HG03520 (cell line): ENCODE measurements at regions not wholly inside any gene's neighbourhood (a gene's known extent, or its start where the extent isn't known, plus 50 kb on each side); places are given as distances from the start of the nearest gene placed in this dataset.

Experiments used
- ATAC-seq: cut with Tn5 transposase; IDR thresholded peaks from one replicate; pipeline ENCODE4 v1.9.1; 2021; ENCODE audit warnings: mild to moderate bottlenecking, moderate library complexity; ENCODE audit not compliant: unreplicated experiment

DNA sequence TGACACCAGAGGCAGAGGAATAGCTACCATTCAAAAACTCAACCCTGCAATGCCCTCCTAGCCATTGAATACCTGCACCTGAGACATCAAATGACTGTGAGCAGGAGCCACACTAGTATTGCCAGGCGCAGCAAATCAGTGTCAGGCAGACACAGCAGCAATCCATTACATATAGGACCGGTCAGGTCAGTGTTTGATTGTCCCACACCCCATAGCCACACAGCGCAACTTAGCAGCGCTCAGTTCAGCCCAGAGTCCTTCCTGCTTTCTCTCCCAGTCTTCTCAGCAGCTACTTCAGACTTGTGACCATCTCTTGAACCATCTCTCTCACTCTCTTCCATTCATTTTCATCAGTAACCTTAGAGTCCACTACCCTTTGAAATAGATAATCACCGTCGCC lies 181.6 kb upstream of the GPR12 start:
- ATAC-seq: no peak

DNA sequence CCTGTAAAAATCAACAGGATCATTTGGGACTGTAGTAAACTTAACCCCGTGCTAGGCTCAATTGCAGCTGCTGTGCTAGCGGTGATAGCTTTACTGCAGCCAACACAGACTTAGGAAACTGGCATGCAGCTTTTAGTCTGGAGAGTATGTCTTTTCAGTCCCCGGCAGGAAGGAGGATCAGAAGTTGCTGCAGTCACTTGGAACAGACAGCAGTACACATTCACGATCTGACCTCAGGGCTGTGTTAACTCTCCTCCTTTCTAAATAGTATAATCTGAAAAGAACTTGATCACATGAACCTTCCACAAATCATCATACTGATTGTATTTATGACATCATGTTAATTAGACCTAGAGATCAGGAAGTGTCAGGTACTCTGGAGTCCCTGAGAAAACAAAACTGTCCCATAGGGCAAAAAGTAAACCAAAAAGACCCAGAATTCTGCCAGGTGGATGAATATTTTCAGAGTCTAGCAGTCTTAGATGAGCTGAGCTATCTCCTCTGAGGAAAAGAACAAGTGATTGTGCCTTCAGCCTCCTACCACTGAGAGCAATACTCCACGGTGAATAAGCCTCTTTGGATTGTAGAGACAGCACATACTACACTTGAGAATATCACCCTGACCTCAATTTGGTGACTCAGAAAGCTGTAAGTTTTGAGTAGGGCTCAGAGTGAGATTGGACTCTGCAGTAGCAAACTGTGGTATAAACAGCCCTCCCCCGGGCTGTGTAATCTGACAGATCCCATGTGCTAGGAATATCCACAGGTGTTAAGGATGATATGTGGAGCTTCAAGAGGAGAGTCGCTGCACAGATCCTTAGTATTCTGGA lies 181.0 kb upstream of the GPR12 start:
- no peak for ATAC-seq

DNA sequence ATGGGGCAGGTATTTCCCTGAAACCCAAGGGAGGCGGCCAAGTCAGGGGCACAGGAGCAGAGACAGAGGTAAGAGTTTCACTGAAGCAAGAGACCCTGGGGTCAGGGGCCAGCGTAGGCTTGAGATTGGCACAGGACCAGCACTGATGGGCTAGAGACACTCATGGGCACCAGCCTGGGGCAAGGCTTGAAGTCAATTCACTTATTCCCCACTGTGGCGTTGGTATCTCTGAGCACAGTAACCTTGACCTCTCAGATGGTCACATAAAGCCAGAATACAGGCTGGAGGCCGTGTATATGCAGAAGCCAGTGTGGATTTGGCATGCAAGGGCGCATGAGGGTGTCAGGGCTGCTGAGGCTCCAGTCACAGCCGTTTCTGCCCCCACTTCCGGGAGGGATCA lies 173.5 kb upstream of the GPR12 start:
- no peak for ATAC-seq

GRCh38 chr13:26932465-26932864 lies 171.9 kb upstream of the GPR12 start:
- ATAC-seq: no peak

GRCh38 chr13:26929971-26930730 lies 169.6 kb upstream of the GPR12 start:
- ATAC-seq: no peak

GRCh38 chr13:26927511-26927910 lies 166.9 kb upstream of the GPR12 start:
- ATAC-seq: no peak

- ATAC-seq: no peak
Observed at GRCh38 chr13:26926371-26926770, 165.8 kb upstream of the GPR12 start.

DNA sequence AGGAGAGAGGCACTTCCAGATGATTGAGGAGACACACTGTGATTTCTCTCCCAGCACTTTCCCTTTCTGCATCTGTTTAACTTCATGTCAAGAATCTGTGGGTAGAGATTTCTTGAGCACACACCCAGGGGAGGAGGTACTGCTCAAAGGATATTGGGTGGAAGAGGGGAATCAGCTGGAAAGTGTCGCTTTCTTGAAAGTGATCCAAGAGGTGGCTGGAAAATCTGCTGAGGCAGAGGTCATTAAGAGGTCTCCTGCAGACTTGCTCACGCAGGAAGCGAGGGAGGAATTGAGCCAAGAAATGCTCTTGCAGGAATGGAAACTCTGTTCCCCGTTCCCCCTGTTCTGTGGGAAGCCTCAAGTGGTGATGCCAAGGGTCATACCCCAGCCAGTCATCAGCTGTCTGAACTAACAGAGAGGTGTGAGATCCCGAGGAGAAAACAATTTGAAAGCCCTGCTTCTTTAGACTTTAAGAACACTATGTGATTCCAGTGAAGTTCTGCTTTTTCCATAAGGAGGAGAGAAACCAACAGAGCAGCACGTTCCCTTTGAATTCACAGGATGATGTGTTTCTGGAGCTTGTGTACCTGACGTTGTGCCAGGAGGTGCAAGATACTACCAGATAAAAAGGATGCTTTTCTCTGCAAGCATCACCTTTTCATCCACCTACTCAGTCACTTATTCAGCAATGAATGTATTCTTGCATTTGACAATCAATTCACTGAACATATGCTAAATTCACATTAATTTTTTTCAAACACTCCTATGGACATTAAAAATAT lies 163.4 kb upstream of the GPR12 start:
- no peak for ATAC-seq

DNA sequence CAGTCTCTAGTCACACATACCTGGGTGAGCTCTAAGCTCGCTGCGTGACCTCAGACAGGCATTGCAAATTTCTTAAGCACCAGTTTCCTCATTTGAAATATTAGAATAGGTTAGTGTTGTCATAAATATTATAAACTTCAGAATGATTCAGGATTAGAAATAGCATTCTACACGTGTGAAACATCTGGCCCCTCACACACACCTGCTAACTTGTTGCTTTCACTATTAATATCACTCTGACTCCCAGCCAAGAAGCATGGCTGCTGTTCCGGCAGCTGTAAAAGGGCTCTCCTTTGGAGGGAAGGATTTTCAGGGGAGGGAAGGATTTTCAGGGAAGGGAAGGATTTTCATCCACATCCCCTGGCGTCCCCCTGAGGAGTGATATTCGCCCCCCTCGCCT lies 161.3 kb upstream of the GPR12 start:
- ATAC-seq: no peak

DNA sequence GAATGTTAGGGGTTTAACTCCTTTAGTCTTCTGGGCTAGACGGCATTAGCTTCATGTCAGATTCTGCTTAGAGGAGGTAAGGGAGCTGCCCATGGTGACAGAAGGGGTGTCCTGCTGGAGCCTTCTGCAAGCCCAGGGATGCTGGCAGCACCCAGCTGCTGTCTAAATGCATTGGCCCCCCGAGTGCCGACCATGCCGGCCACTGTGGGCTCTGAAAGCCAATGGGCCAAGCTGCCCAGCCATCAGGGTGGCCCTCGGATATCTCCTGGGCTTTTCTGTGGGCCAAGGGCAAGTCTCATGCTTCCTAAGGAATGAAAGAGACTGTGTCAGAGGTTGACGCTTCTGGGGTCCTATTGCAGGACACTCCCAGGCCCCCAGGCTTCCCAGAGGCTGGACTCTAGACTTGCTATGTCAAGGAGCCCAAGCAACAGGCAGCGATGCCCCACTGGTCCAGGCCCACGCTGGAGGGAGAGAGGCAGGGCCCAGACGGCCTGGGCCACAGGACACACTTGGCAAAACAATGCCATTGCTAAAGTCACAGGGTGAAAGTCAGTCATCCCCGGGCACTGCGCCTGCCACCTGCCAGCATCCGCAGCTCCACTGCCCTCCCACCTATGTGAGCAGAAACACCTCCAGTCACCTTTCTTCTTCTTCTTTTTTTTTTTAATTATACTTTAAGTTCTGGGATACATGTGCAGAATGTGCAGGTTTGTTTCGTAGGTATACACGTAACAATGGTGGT lies 160.2 kb upstream of the GPR12 start:
- no peak for ATAC-seq

DNA sequence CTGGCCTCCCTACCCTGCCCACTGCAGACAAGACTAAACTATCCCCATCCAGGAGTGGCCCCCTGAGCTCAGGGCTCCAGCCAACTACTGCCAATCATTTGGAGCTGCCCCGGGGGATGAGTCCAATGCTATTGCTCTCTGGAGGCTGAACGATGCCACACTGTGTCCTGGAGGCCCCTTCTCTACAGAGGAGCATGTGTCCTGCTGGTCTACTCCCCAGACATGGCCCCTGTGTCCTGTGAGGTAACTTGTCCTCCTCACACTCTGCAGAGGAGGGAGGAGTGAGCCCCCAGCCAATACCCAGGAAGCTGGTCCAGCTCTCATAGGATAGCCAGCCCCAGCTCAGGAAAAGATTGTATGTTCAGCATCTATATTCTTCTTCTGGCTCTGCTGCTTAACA lies 159.1 kb upstream of the GPR12 start:
- no peak for ATAC-seq

DNA sequence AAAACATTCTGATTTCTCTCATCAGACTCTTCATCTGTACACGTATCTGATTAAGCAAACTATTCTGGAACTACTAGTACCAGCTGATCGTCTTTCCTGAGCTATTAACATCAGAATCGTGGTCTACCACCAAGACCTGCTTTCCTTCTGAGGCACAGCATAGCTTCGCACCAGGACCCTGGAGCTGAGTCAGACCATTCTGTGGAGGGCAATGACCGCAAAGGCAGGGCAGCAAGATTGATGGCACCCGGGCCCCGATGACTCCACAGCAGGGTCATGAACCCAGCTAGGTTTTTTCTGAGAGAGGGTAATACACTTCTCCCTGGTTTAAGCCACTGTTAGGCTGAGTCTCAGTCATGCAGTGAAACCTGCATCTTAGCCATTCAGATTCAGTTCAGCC lies 158.7 kb upstream of the GPR12 start:
- no peak for ATAC-seq

DNA sequence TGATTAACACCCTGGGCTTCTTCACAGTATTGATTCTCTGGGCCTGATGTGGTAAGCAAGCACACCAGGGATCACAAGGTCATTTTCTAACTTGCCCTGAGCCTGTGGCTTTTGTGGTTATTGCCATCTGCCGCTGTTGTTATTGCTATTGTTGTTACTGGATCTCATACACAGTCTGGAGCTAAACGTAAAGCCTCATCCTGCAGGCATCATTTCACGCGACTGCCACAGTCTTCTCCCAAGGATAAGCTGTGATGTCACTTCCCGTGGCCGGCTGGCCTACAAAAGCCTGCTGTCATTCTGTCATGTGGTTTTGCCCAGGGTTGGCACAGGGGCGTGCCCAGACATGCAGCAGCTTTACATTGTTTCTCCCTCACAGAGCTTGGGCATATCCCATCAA lies 154.0 kb upstream of the GPR12 start:
- ATAC-seq: peak; percentile 53

GRCh38 chr13:26914148-26914547 lies 153.6 kb upstream of the GPR12 start:
- ATAC-seq: no peak

DNA sequence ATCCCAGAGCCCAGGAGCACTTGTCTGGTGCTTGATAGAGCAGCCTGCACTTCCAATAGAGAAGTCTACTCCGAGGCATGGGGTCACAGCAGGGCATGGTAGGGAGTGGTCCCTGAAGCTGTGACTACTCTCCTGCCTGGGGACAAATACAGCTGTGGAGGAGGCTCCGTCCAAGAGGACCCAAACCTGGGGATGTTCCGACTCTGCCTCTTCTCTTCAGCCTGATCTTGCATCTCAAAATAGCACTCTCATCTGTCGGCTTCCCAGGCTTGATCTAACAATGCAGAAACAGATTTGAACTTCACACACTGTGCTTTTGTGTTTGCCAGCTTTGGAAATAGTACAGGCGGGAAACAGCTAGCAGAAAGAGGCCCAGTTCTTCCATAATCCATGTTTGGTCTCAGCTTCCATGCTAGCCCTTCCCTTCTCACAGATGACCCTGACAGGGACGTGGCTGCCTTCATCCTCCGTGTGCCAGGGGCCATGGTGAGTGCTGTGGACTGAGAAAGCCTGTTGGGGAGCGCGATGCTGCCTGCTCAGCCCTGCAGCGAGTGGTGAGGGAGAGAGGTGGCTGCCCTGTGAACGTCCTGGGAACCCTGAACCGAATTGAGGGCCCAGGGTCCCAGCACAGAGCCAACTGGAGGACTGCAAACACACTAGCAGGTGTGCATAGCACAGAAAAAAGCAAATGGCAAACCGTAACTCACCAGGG lies 150.3 kb upstream of the GPR12 start:
- no peak for ATAC-seq

DNA sequence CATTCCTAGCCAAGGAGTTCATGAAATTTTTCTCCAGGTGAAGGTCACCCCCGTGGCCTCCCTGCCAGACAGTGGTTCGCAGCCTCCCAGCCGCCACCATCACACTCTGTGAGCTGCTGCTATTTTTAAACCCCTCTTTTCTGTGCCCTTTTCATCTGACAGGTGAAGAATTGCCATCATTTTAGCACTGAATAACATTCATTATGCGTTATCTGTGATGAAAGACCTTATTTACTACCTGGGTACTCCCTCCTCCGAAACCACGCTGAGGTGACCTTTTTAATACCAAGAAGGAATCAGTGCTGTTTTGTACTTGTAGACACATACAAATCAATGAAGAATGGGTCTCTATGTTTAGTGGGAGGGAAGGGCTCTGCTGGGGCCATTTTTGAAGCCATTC lies 148.9 kb upstream of the GPR12 start:
- ATAC-seq: no peak

DNA sequence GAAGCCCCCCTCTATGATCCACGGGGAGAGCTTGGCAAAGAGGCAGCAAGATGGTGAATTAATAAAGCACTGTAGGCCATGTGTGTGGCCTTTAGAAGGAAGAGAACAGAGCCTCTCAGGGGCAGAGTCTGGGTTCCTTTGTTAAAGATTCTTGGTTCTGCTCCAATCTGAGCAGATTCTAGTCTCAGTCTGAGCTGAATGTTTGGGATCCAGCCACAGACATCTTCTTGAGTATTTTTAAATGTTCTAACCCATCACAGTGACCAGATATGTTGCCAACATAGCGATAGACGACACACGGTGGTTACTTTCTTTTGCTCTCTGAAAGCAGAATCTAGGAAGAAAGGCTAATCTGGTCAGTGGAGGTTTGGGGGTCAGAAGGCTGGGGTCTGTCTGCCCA lies 147.5 kb upstream of the GPR12 start:
- no peak for ATAC-seq

DNA sequence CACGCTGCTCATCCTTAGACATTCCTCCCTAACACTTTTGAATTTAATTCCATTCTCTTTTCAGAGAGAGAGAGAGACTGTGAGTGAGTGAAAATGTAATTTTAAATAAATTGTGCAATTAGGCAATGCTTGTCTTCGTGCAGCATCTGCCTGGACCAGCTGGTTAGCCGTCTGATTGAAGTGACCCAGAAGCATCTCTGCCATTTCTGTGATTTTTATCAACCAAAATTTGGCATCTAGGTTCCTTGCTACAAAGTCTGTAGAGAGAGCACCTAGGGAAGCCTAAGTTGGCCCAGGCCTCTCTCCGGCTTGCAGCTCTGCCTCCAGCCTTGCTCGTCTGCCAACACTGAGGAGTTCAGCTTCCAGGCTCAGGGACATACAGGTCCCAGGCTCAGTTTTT lies 138.6 kb upstream of the GPR12 start:
- no peak for ATAC-seq

DNA sequence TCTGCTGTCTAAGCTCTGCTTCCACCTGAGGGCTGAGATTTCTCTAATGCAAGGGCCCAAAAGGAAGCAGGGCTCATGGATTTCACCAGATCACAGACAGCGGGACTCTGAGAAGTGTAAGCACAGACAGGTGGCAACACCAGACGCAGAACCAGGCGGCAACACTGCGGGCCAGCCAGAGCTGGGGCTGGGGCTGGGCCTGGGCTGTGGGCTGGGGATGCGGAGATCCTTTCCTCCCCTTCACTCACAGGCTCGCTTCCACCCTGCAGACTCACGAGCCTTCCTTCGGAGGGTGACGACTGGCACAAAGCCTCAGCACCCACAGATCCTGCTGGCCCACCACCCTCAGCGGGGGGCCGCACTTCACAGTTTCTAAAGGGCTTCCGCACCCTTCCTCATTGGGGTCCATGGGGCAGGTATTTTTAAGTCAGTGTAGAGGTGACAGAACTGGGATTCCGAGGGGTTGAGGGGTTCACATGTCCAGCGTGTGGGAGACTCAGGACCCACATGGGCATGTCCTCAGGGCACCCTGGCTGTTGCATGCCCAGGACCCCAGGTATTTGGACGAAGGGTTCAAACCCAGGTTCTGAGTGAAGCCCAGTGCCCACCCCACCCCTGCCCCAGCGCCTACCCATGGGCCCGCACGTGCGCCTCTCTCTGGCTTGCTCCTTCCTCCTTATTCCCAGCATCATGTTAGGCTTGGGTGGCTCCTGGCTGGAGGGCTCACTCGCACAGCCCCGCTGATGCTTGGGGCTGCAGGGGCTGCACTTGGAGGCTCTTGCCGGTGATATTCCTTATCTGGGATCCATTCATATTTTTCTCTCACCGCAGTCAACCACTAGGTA lies 137.3 kb upstream of the GPR12 start:
- ATAC-seq: no peak
